GM18502 (cell line): ENCODE measurements at regions not wholly inside any gene's neighbourhood (a gene's known extent, or its start where the extent isn't known, plus 50 kb on each side); places are given as distances from the start of the nearest gene placed in this dataset.

Experiments used
- ATAC-seq: cut with Tn5 transposase; IDR thresholded peaks from one replicate; pipeline ENCODE4 v1.9.1; 2021; ENCODE audit warnings: mild to moderate bottlenecking; ENCODE audit not compliant: unreplicated experiment, poor library complexity

DNA sequence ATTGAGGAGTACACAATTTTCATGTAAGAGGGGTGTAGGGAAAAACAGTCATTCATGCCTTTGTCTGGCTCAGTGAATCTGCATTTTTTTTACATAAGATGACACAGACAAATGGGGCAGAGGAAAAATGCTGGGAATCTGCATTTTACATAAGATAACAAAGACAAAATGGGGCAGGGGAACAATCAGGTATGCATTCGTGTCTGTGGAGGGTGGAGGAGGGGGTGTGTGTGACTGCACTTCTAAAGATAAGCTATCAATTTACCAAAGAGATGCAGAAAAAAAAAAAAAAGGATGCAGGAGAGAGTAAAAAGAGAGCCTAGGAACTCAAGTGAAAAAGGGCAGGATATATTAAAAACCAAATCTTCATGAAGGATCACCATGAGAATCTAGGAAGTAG lies 637.4 kb downstream of the ZNF674 start:
- ATAC-seq = no peak

DNA sequence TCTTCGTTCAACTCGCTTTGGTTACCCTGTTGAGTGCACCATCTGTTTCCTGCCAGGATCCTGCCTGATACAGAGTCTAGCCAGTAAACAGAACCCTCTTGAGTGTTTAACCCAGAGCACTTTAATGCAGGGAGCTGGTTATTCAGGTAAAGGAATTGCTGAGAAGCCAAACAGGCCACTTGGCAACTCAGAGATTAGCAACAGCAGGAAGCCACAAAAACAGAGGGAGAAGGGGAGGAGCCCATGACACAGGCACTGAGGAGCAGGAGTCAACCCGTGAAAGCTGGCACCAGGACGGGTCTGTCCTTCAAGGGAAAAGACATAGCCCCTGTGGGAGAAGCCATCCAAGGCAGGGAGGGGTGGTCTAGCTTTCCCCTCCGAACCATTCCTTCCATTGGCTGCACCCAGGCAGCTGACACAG lies 641.4 kb downstream of the ZNF674 start:
- ATAC-seq = no peak

DNA sequence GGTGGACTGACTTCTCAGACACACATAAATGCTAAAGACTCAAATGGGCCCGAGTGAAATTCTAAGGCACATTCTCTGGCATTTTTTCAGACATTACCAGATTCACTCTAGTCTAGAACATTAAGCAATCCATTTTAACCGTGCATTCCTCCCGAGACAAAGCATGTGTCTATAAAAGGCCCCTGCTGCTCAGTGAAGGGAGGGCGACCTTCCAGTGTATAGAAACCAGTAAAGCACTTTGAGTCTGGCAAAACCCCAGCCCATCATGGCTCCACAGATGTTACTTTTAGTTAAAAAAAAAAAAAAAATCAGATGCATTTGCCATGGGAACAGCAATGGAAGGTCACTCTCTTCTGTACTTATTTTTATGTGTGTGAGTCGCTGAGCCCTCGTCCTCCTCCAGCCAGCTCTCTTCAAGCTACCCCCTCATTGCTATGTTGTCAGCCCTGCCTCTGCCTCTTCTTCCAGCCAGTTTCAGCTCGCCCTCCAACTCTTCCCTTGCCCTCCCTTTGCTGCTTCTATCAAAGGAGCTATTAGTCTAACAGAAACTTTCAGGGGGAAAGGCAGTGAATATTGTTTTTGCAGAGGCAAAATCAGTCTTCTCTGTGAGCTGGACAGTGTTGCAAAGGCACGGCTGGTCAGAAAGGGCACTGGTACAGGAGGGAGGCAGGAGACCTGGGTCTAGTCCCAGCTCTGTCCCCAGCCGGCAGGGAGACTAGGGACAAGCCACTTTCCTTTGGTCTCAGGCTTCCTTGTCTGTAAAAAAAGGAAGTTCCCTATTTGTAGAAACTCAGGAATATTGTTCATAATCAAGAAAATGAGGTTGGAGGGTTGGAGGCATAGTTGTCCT lies 644.2 kb downstream of the ZNF674 start:
- ATAC-seq = no peak

DNA sequence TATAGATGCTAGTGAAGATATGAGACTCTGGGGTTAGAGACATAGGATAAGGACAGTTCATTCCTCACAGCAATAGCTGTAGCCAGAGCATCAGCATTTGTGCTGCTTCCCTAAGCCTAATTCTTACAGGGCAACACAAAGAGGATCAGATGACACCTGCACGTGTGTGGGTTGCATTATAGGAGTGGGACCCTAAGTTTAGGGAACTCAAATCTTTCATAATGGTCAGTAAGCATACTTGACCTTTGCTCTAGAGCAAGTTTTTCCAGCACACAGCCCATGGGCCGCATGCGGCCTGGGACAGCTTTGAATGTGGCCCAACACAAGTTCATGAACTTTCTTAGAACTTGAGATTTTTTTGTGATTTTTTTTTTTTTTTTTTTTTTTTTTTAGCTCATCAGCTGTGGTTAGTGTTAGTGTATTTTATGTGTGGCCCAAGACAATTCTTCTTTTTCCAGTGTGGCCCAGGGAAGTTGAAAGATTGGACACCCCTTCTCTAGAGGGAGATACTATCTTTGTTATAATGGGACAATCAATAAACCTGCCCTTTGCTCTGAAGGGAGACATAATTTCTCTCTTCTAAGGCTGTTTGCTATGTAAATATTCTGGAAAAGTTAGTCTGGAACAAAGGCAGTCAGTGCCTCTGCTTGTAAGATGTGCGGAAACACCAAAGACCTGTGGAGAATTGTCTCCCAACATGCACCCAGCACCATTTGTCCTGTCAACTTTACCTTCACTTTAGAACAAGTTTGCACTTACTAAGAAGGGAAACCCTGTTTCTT lies 650.2 kb downstream of the ZNF674 start:
- no peak for ATAC-seq

DNA sequence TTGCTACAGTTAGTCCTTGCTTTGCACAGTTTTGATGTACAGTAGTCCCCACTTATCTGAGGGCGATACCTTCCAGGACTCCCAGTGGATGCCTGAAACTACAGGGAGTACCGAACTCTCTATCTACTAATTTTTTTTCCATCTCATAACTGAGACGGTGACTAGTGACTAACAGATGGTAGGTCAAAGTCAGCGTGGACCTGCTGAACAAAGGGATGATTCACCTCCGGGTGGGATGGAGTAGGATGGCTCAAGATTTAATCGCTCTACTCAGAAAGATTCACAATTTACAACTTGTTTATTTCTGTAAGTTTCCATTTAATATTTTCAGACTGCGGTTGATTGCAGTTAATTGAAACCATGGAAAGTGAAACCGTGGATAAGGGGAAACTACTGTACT lies 655.8 kb downstream of the ZNF674 start:
- no peak for ATAC-seq

DNA sequence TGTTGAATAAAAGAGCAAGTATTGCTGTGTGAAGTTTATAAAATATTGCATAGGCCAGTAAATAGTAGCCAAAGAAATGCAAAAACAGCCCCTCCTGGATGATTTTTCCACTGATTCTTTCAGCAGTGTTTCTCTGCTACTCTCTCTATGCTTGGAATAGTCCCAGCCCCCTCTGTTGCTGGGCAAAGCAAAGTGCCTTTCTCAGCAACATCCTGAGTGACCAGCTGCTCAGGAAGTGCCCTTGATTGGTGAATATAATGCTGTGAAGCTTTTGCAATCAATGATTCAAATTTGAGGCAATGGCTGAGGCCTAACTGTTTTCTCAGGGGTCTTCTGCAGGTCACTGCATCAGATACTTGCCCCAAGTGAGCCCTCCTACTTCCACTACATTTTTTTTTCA lies 656.7 kb downstream of the ZNF674 start:
- ATAC-seq = no peak

DNA sequence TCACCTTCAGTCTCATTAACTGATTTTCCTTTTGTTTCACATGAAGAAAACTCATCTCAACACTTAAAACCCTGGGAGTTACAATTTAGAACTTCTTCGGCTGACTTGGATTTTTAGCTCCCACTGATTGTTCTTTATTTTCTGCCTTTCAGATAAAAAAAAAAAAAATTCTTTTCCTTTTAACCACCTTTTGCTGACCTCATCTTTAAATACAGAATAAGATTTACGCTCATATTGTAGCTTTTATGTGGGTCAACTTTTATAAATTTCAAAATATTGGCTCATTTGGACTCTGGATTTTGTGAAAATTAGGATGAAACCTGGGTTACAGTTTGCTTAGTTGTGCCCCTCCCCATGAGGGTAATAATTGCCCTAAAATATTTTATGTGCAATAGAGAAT lies 659.3 kb downstream of the ZNF674 start:
- ATAC-seq = no peak

DNA sequence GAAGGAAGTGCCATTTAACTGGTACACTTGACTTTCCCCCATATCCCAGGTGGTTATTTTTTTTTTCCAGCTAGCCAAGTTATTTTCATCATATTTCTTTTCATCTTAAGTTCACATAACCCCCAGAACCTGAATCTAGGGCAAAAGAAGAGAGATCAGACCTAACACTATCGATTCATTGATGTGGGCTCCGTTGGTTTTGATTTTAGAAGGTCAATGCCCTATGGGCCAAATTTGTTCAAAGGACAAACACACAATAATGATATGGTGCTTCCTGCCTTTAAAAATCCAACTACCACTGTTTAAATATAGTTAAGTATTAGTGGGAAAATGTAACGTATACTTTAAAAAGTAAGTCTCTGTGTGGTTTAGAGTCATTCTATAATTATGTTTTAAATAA lies 665.7 kb downstream of the ZNF674 start:
- no peak for ATAC-seq

DNA sequence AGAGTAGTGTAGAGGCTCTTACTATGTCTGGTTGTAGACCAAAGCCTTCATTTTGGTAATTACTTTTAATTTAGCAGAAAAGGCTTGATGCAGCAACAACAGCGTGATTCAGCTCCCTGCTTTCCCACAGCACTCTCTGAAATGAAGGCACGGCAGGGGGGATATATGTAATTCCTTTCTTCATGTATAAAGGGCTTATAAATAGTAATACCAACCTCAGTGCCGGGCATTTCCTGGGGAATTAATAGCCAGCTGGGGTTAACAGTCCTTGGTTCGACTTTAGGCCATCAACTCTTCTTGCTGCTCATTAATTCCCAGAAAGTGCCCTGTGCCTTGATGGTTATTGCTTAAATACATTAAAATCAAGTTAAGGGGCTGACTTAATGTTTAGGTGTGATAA lies 669.0 kb downstream of the ZNF674 start:
- no peak for ATAC-seq

DNA sequence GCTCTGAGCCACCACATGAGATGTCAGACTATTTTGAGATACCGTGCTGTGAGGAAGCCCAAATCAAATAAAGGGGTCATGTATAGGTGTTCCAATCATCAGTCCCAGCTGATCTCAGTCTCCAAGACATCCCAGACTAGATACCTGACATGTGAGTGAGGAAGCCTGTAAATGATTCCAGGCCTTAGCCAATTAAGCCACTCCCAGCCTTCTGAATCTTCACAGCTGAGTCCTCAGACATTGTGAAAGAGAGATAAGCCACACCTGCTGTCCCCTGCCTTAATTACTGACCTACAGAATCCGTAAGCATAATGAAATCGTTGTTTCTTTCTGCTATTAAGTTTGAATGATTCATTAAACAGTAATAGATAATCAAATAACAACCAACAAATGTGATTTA lies 671.4 kb downstream of the ZNF674 start:
- no peak for ATAC-seq

DNA sequence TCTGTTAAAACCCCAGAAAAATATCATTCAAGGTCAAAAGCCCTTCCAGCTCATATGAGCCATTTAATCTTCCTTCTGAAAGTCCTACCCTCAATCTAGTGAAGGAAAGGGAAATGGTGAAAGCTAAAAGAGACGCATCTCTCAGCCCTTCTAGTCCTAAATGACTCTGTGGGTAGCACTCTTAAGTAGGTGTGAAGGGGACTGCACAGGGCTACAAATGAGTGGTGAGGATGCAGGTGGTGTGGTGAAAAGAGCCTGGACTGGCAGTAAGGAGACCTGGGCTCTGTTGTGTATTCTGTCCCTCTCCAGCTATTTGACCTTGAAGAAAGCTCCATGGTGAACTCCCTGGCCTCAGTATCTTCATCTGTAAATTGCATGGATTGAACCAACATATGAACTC lies 671.8 kb upstream of the DIPK2B start:
- no peak for ATAC-seq

DNA sequence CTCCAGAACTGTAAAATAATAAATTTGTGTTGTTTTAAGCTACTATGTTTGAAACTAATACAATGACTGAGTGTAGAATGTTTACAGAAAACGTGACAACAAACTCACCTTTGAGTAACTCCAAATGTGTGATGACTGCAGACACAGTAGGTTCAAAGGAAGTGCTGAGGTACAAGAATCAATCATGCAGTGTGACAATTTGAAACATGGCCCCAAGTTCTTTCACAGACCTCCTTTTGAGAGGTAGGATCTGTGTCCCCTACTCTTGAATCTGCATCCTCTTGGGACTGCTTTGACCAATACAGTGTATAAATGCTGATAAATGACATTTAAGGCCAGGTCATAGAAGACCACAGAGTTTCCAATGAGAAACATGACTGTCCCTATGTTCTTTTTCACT lies 667.7 kb upstream of the DIPK2B start:
- ATAC-seq = no peak

DNA sequence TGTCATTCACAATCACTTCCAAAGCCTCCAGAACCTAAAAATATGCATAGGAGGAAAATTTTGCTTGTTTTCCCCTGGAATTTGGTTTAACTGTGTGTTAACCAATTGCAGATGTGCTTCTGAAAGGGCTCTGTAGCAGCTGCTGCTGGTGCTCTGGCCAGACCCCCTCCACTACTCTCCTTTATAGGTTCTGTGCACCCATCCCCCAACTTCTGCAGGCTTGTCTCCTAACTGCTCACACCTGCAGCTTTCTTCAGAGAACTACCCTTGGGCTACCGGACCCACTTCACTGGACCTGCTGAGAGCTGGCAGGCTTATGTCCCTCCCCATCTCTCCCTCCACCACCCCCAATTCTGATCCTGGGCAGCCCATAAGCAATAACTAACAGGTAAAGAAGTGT lies 662.1 kb upstream of the DIPK2B start:
- ATAC-seq = no peak

DNA sequence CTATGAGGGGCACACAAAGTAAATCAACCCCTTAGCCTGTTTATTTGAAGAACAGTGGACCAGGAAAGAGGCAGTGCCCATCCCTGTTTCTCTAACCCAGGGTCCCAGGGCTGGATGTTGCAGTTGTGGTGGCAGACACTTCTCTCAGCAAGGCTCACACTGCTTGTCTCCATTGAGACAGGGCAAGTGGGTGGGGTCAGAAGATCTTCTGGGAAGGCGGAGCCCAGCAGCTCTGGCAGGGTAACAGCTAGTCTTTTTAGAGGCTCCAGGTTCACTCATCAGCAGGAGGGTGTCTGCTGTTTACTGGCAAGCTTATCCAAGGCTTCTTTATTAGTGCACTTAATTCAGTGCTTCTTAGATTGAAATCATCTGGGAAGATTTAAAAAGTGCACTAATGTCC lies 659.8 kb upstream of the DIPK2B start:
- no peak for ATAC-seq

DNA sequence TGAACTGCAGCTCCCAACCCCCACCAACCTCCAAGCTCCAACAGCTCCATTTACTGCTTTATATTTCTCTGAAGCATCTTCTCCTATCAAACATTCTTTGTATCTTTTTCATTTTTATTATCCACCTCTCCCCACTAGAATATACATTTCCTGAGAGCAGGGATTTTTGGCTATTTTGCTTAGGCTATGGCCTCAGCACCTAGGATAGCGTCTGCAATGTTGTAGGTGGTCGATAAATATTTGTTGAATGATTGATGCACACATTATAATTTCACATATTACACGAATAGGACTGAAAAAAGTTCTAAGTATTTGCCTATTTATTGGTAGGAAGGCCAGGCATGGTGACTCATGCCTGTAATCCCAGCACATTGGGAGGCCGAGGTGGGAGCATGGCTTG lies 658.7 kb upstream of the DIPK2B start:
- ATAC-seq = no peak

DNA sequence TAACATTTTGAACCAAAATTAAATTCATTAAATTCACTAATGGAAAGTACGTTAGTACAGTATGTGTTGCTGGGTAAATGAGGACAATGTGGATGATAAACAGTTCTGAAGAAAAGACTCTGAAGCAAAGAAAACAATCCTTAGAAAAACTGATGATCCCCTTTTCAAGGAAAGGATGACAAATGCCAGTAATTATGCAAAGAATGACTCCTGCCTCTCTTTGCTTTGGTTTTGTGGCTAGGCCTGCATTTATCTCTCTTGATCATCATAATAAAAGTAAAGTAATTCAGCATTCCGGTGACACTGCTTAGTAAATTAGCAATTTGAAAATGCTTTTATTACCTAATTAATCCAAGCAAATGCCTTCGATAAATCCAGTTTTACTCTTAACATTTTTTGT lies 652.2 kb upstream of the DIPK2B start:
- ATAC-seq = no peak

DNA sequence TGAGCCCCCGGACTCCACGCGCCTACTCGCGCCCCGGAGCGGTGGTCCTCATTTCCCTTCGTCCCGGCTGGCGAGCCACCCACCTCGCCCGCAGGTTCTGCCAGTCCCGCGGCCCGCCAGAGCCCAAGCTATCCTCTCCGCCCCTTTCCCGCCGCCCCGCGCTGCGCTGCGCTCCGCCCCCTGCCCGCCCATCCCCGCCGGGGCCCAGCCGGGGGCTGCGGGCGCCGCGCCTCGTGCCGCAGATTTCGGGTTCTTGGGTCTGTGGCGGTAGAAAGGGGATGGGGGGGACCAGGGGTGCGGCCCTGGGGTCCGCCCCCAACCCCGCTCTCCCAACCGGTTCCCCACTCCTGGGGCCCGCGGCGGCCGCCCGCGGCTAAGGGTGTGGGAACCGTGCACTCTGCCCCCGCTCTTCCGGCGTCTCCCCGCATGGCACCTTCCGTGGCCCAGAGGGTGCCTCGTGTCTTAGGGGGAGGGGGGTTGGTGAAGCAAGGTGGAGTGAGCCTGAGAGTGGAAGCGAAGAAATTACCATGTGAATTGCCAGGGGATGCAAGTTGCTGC lies 650.8 kb upstream of the DIPK2B start:
- no peak for ATAC-seq

DNA sequence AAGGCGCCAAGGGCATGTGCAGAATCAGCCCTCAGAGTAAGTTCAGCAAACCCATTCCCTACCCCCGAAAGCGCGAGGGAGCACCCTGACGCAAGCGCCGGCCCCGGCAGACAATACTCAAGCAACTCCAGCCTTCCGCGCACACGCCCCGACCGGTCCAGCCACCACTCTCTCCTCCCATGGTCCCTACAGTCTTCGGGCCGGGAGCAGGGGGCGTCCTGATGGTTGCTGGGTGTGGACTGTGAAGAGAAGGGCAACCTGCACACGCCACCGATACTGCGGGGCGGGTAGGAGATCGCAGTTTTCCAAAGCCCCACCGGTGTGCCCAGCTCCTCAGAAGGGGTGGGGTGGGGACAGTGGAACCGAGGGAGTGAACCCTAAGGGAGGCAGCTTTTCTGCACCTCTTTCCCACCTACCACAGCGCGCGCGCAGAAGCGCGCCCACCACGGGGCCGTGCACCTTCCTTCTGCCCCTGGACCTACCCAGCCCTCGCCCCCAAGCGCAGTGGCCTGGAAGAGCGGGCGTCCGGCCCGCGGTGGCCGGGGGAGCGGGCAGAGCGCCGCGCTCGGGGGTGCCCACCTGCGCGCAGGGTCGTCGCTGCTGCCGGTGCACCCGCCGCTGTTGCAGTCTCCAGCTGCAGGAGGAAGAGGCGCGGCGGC lies 650.2 kb upstream of the DIPK2B start:
- no peak for ATAC-seq

DNA sequence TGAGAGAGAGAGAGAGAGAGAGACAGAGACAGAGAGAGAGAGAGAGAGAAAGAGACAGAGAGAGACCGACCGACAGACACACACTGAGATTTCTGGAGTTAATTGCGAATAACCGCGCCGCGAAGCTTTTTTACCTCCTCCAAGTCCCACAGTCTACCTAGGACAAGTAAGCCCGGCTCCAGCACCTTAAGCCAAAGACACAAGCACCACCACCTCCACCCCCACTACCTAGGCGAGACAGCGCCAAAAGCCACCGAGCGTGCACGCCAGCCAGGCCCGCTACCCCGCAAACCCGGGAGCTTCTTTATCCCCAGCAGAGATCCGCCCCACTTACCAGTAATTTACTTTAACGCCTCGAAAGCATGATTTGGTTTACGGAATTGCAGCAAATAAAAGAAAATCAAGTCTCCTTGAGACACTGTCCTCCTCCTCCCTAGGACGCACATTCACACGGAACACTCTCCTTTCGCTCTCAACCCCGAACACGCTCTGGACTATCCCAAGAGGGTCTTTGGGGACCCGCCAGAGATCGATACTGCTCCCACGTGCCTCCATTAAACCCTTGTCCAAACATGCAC lies 649.6 kb upstream of the DIPK2B start:
- no peak for ATAC-seq

DNA sequence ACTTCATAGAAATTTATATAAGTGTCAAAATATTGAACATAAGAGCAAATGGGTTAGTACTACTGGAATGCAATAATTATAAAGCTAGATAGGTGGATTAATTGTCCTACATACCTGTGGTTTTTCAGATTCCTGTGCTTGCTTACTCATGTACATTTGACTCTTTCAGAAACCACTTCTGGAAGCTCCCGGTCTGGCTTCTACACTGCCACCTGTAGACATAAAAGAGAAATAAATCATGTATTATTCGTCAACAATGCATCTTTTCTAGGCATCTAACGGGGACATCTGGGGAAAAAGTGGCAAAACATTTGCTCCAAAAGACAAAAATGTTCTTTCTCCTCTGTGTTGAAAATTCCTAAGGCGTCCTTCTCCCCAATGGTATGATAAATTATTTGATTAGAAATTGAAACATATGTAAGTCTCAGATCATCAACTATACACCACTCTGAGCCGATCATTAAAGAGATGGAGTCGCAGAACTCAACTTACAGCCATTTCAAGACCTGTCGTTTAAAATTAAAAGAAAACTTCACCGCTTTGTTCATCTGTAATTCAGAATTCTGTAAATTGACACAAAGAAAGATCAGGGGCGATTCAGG lies 648.7 kb upstream of the DIPK2B start:
- no peak for ATAC-seq
